Lower leg skin (tissue), 4 donors: ENCODE measurements at regions not wholly inside any gene's neighbourhood (a gene's known extent, or its start where the extent isn't known, plus 50 kb on each side); places are given as distances from the start of the nearest gene placed in this dataset.
A peak's percentile ranks its signal among the peaks of the same experiment; 100 is the strongest.

Source experiments
- DNase-seq, 2 donors: peaks; one replicate each; pipeline ENCODE4 v3.0.0-alpha.2; 2019; ENCODE audit warnings: low spot score in 2 of 2
- H3K4me3 ChIP-seq: fragments of 200-600 bp; sonication (generic); 2 replicates; pipeline ENCODE4 v1.5.1; 2017; ENCODE audit warnings: mild to moderate bottlenecking, low read depth; ENCODE audit not compliant: poor library complexity, severe bottlenecking
- POLR2A ChIP-seq, 2 donors: fragments of 450-650 bp; IDR thresholded peaks; one replicate each; pipeline ENCODE4 v1.6.1; 2016 to 2017; ENCODE audit warnings: antibody characterized with exemption in 2 of 2, mild to moderate bottlenecking in 1 of 2, moderate library complexity in 1 of 2
- WGBS, 2 donors: methylation state at CpG; one replicate each; pipeline ENCODE4 v1.1.5; 2018; 5-methylcytosine and 5-hydroxymethylcytosine counted together
- intact Hi-C: fragments of 100-400 bp; cut with DNase I; formaldehyde crosslinking; loops from one replicate; pipeline ENCODE4 v1.15.0; 2023; ENCODE audit warnings: low total_unique reads
- TF ChIP-seq, protein P1 (sequence below), 3 donors: fragments of 450-650 bp; IDR thresholded peaks; one replicate each; pipeline ENCODE4 v1.5.1; 2016; ENCODE audit warnings: antibody characterized with exemption in 3 of 3, mild to moderate bottlenecking in 3 of 3, moderate library complexity in 2 of 3

DNA sequence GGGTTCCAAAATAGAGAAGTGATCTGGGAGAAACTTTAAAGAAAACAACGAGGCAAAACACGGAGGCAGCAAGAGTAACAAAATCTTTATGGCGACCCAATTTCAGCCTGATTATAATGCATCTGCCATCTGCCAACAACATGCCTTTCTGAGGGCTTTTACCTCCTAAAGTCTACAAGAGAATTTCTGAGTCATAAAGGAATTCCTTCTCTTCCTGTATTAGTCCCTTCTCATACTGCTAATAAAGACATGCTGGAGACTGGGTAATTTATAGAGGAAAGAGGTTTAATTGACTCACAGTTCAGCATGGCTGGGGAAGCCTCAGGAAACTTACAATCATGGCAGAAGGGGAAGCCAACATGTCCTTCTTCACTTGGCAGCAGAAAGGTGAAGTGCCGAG lies 226.6 kb downstream of the HACE1 start:
- no peak for DNase-seq
- TF ChIP-seq POLR2A (IDR thresholded peaks at IDR 0.05): no peak
- TF ChIP-seq, protein P1, sequence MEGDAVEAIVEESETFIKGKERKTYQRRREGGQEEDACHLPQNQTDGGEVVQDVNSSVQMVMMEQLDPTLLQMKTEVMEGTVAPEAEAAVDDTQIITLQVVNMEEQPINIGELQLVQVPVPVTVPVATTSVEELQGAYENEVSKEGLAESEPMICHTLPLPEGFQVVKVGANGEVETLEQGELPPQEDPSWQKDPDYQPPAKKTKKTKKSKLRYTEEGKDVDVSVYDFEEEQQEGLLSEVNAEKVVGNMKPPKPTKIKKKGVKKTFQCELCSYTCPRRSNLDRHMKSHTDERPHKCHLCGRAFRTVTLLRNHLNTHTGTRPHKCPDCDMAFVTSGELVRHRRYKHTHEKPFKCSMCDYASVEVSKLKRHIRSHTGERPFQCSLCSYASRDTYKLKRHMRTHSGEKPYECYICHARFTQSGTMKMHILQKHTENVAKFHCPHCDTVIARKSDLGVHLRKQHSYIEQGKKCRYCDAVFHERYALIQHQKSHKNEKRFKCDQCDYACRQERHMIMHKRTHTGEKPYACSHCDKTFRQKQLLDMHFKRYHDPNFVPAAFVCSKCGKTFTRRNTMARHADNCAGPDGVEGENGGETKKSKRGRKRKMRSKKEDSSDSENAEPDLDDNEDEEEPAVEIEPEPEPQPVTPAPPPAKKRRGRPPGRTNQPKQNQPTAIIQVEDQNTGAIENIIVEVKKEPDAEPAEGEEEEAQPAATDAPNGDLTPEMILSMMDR (IDR thresholded peaks at IDR 0.05): no peak
- intact Hi-C loops: no loop called here
- WGBS, 2 donors: 54 to 57% methylated on average over 4 of the region's 4 CpGs
- no peak overlapping the region for H3K4me3 ChIP-seq

DNA sequence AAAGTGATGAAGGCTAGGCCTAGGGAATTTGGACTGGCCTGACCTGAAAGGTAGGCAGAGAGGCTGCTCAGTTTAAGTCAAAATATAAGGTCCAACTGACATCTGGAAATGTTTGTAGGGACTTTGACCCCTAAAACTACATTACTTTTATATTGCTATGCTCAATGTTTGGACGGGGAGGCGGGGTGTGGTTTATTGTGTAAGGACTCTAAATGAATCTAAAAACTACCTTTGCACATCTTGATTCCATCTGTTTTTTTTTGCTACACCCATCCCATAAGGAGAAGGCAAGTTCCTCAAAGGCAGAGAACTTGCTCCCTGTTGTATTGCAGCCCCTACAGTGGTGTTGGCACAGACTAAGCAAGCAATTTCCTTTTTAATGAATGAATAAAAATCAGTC lies 227.1 kb downstream of the HACE1 start:
- 81 to 85% methylated on average over 2 of the region's 2 CpGs for WGBS, 2 donors
- no peak for DNase-seq
- TF ChIP-seq POLR2A (IDR thresholded peaks at IDR 0.05): no peak
- TF ChIP-seq, protein P1 (IDR thresholded peaks at IDR 0.05): no peak
- intact Hi-C loops: no loop called here
- no peak overlapping the region for H3K4me3 ChIP-seq

DNA sequence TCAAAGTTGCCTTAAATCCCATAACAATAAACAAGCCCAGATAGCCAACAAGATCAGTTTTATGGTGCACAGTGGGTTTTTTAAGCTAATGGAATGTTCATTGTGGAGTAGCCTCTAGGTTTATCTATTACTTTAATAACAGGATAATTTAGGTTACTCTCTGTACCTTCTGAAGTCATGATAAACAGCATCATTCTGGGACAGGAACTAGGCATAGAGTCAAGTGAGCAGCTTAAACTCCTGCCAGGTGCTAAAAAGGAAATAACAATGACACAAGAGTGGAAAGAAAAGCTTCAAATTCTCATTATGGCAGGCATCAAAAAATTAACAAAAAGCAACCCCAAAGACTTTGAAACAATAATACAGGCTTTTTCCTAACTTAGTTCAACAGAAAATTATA lies 228.8 kb downstream of the HACE1 start:
- no peak for TF ChIP-seq POLR2A (IDR thresholded peaks at IDR 0.05)
- TF ChIP-seq, protein P1 (IDR thresholded peaks at IDR 0.05): no peak
- intact Hi-C loops: no loop called here
- no peak overlapping the region for H3K4me3 ChIP-seq
- no peak for DNase-seq

DNA sequence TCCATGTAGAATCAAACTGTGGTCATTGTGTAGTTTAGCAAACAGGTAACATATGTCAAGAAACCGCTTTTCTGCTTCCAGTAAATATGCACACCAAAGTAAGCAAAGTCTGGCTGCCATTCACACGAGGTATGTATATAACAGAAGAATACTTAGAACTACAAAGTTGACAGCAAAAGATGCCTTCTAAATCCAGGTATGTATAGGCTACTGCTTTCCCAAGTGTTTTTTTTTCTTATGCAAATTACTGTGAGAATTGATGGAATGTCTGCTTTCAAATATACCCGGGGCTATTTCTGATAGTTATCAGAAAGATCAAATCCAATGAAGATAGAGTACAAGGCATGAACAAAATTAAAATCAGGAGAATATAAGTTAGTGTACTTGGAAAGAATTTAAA lies 229.2 kb downstream of the HACE1 start:
- H3K4me3 ChIP-seq: no peak overlapping the region
- no peak for TF ChIP-seq POLR2A (IDR thresholded peaks at IDR 0.05)
- TF ChIP-seq, protein P1 (IDR thresholded peaks at IDR 0.05): no peak
- intact Hi-C loops: no loop called here
- WGBS, 2 donors: 56 to 65% methylated on average over 3 of the region's 3 CpGs
- no peak for DNase-seq

DNA sequence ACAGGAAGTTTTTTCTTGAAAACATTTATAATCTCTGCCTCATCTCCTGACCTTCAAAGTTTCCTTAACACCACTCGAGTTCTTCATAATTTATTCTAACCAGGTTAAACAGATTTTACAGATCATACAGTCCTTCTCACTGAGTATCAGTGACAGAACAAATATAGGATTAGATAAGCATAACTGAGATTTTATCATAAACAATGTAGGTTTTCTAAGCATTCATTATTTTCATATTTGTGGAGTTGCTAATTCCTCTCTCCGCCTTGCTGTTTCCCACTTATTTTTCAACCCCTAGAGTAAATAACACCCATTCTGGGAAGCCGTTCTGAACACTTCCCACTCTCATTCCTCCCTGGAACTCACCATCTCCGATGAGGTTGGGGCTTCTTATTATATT lies 229.9 kb downstream of the HACE1 start:
- 63 to 71% methylated on average over 4 of the region's 4 CpGs for WGBS, 2 donors
- TF ChIP-seq POLR2A (IDR thresholded peaks at IDR 0.05): no peak
- TF ChIP-seq, protein P1 (IDR thresholded peaks at IDR 0.05): no peak
- intact Hi-C loops: no loop called here
- H3K4me3 ChIP-seq: no peak overlapping the region
- no peak for DNase-seq

DNA sequence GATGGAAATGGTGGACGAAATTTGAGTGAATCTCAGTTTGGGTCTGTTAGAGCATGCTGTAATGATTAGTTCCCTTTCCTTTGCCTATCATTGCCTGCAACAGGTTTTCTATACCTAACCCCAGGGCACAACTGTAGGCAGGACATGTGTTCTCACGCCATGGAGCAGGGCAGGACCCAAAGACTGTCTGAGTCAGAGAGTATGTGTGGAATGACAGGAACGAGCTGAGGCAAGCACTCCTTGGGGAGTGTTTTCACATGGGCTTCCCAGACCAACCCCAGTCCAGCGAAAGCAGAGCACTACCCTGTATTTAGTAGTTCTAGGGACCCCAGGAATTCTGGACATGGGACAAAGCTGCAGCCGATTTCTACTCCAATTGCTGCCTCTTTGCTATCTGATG lies 234.2 kb downstream of the HACE1 start:
- no peak for TF ChIP-seq POLR2A (IDR thresholded peaks at IDR 0.05)
- TF ChIP-seq, protein P1 (IDR thresholded peaks at IDR 0.05): no peak
- no peak overlapping the region for H3K4me3 ChIP-seq
- peak in 1 of 2 donors; percentile 37 for DNase-seq
- intact Hi-C loops: no loop called here
- WGBS, 2 donors: 39 to 57% methylated on average over 5 of the region's 5 CpGs
